Osteoblast (primary cell): ENCODE measurements at regions not wholly inside any gene's neighbourhood (a gene's known extent, or its start where the extent isn't known, plus 50 kb on each side); places are given as distances from the start of the nearest gene placed in this dataset.

Experiments used
- DNase-seq: peaks from one replicate; pipeline ENCODE4 v3.0.0; 2011; ENCODE audit warnings: low spot score, mixed read lengths; ENCODE audit not compliant: insufficient read length; ENCODE audit errors: missing footprints
- H2AFZ ChIP-seq: 2 replicates; pipeline ENCODE4 v1.6.0; 2011; ENCODE audit warnings: mild to moderate bottlenecking, low read length
- H3K27ac ChIP-seq: 2 replicates; pipeline ENCODE4 v1.5.1; 2011; ENCODE audit warnings: mild to moderate bottlenecking, low read depth, low read length, moderate library complexity
- H3K27me3 ChIP-seq: 2 replicates; pipeline ENCODE4 v1.6.0; 2012; ENCODE audit warnings: mild to moderate bottlenecking, control low read depth, inconsistent platforms, low read length, moderate library complexity; ENCODE audit not compliant: insufficient read depth
- H3K36me3 ChIP-seq: 2 replicates; pipeline ENCODE4 v1.5.1; 2011; ENCODE audit warnings: mild to moderate bottlenecking, low read length, control low read depth, moderate library complexity; ENCODE audit not compliant: insufficient read depth
- H3K4me1 ChIP-seq: 2 replicates; pipeline ENCODE4 v1.5.1; 2011; ENCODE audit warnings: mild to moderate bottlenecking, low read length, control low read depth, moderate library complexity; ENCODE audit not compliant: insufficient read depth
- H3K4me2 ChIP-seq: 2 replicates; pipeline ENCODE4 v1.6.0; 2011; ENCODE audit warnings: mild to moderate bottlenecking, low read length; ENCODE audit not compliant: insufficient read depth
- H3K4me3 ChIP-seq: fragments of 200-600 bp; sonication (generic); 3 replicates; pipeline ENCODE4 v1.5.1; 2012; ENCODE audit warnings: mild to moderate bottlenecking, low read length, inconsistent platforms; ENCODE audit not compliant: insufficient read depth
- H3K79me2 ChIP-seq: 2 replicates; pipeline ENCODE4 v1.6.0; 2012; ENCODE audit warnings: mild to moderate bottlenecking, low read length, control low read depth, inconsistent platforms; ENCODE audit not compliant: insufficient read depth
- H3K9me3 ChIP-seq: 2 replicates; pipeline ENCODE4 v1.5.1; 2011; ENCODE audit warnings: low read depth, low read length, control low read depth
- H4K20me1 ChIP-seq: 2 replicates; pipeline ENCODE4 v1.6.0; 2012; ENCODE audit warnings: mild to moderate bottlenecking, low read length, control low read depth; ENCODE audit not compliant: insufficient read depth
- CTCF ChIP-seq: IDR thresholded peaks from 2 replicates; pipeline ENCODE4 v1.5.1; 2011; ENCODE audit warnings: mild to moderate bottlenecking, low read depth, low read length, moderate library complexity; ENCODE audit errors: extremely low read depth

- TF ChIP-seq CTCF, result no peak
- H3K4me2 ChIP-seq, result no peak overlapping the region
Observed at GRCh38 chr13:76512721-76513145, 373.5 kb downstream of the KCTD12 start.

GRCh38 chr13:76505437-76505836, 380.8 kb downstream of the KCTD12 start:
- Histone ChIP-seq H3K4me3 (no peak overlapping the region), H3K79me2 (no peaks in the 10 kb centered on the region), H3K9me3 (no peaks in the 10 kb centered on the region), H3K27ac (no peak overlapping the region), H4K20me1 (no peaks in the 10 kb centered on the region), H3K27me3 (peaks cover 30% of the 10 kb centered on the region), H3K36me3 (no peaks in the 10 kb centered on the region), H2AFZ (no peak overlapping the region), H3K4me1 (no peaks in the 10 kb centered on the region), H3K4me2 (no peak overlapping the region)
- DNase-seq, result no peak
- TF ChIP-seq CTCF, result no peak

More at GRCh38 chr13:76512721-76513145, 373.5 kb downstream of the KCTD12 start:
- peaks cover 24% of the 10 kb centered on the region for H3K4me1 ChIP-seq
- no peak overlapping the region for H3K4me3 ChIP-seq
- no peaks in the 10 kb centered on the region for H3K36me3 ChIP-seq
- peak; percentile 66 for DNase-seq
- no peaks in the 10 kb centered on the region for H3K79me2 ChIP-seq
- no peaks in the 10 kb centered on the region for H4K20me1 ChIP-seq
- peak overlapping the region; percentile 51 for H3K27ac ChIP-seq
- H3K9me3 ChIP-seq, result no peaks in the 10 kb centered on the region
- no peak overlapping the region for H2AFZ ChIP-seq
- no peaks in the 10 kb centered on the region for H3K27me3 ChIP-seq

- H3K36me3 ChIP-seq, result no peaks in the 10 kb centered on the region
- H2AFZ ChIP-seq, result no peak overlapping the region
- no peaks in the 10 kb centered on the region for H3K4me1 ChIP-seq
- H3K27ac ChIP-seq, result no peak overlapping the region
- H3K4me2 ChIP-seq, result no peak overlapping the region
- H4K20me1 ChIP-seq, result no peaks in the 10 kb centered on the region
- no peak for TF ChIP-seq CTCF
- no peaks in the 10 kb centered on the region for H3K79me2 ChIP-seq
- no peak for DNase-seq
- H3K4me3 ChIP-seq, result no peak overlapping the region
- H3K27me3 ChIP-seq, result peaks cover 33% of the 10 kb centered on the region
- H3K9me3 ChIP-seq, result no peaks in the 10 kb centered on the region
Observed at GRCh38 chr13:76503766-76504165, 382.4 kb downstream of the KCTD12 start.

- Histone ChIP-seq H3K4me1 (no peaks in the 10 kb centered on the region), H3K27me3 (peaks cover 35% of the 10 kb centered on the region), H3K9me3 (no peaks in the 10 kb centered on the region), H2AFZ (no peak overlapping the region), H3K27ac (no peak overlapping the region), H3K79me2 (no peaks in the 10 kb centered on the region), H4K20me1 (no peaks in the 10 kb centered on the region), H3K4me3 (no peak overlapping the region), H3K4me2 (no peak overlapping the region), H3K36me3 (no peaks in the 10 kb centered on the region)
- no peak for TF ChIP-seq CTCF
- no peak for DNase-seq
Observed at GRCh38 chr13:76503291-76503690, 382.9 kb downstream of the KCTD12 start.
